ENCODE measurements at regions not wholly inside any gene's neighbourhood (a gene's known extent, or its start where the extent isn't known, plus 50 kb on each side); places are given as distances from the start of the nearest gene placed in this dataset.

DNA sequence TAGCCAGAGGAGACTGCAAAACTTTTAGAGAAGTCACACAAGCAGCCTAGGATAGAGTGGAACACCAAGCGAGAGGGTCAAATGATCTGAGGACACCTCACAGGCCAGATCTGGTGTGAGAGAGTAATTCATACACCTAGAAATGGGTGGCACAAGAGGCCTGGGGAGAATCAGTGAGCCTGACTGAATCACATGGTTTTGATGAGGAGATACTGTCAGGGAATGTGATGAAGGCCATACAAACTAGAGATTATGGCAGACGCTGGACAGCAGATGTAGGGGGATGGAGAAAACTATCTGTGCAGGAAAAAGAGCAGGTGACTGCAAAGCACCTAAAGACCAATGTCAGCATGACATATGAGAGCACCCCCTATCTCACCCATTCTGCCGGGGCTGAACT lies 105.0 kb upstream of the TTC14 start:
- ChIA-PET CTCF (no interaction called here), POLR2A (no interaction called here)
- H3K9me3 ChIP-seq (ENCODE audit: control extremely low read depth in 1 of 5, control insufficient read depth in 4 of 5, insufficient read depth in 2 of 5, low read depth in 1 of 5, low read length in 4 of 5) = peaks cover 0 to 8% (median 7%) of the 10 kb centered on the region in 5 experiments
- WGBS (ENCODE audit: insufficient coverage) = 85% methylated on average over 2 of the region's 3 CpGs
- H3K4me1 ChIP-seq (ENCODE audit: control extremely low read depth in 1 of 4, control insufficient read depth in 4 of 4, insufficient read depth in 4 of 4, low read length in 3 of 4) = no peaks in the 10 kb centered on the region
- H3K4me3 ChIP-seq (ENCODE audit: control insufficient read depth in 1 of 7, extremely low read depth in 1 of 7, insufficient read depth in 4 of 7, low read depth in 2 of 7, low read length in 6 of 7) = no peak overlapping the region
- no peak overlapping the region for H3K27ac ChIP-seq (ENCODE audit: insufficient read depth in 1 of 2, low read depth in 1 of 2, low read length in 2 of 2, poor library complexity in 1 of 2, severe bottlenecking in 2 of 2)
- H3K27me3 ChIP-seq (replicated peaks in 2 of 5; ENCODE audit: control insufficient read depth in 4 of 5, insufficient read depth in 5 of 5, low read length in 4 of 5) = no peaks in the 10 kb centered on the region
- DNase-seq = no peak
- H3K36me3 ChIP-seq (ENCODE audit: control insufficient read depth in 4 of 4, insufficient read depth in 4 of 4, low read length in 3 of 4) = no peaks in the 10 kb centered on the region

DNA sequence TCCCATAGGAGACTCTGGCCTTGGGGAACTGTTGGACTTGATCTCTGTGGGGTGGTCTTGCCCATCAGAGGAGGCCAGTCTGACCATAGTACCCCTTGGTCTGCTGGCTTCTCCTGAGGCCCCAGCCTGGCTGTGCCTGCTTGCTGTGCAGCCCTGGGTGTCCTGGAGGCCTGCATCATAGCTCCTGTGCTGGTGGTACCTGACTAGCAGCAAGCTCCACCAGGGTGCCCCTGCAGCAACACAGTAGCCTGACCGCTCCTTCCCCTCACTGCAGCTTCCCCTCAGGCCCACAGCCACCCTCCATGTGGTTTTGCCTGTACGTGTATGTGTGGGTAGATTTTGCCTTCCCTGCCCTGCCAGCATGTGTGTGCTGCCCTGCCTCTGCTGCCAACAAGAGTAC lies 85.6 kb upstream of the TTC14 start:
- CTCF ChIA-PET = no interaction called here
- no CpG with 5 or more reads among the region's 2 CpGs for WGBS (ENCODE audit: insufficient coverage)
- no peak for DNase-seq
- Histone ChIP-seq H3K4me1 (ENCODE audit: control extremely low read depth in 1 of 4, control insufficient read depth in 4 of 4, insufficient read depth in 4 of 4, low read length in 3 of 4) (no peaks in the 10 kb centered on the region), H3K4me3 (ENCODE audit: control insufficient read depth in 1 of 7, extremely low read depth in 1 of 7, insufficient read depth in 4 of 7, low read depth in 2 of 7, low read length in 6 of 7) (no peak overlapping the region), H3K9me3 (ENCODE audit: control extremely low read depth in 1 of 5, control insufficient read depth in 4 of 5, insufficient read depth in 2 of 5, low read depth in 1 of 5, low read length in 4 of 5) (peaks cover 0 to 3% (median 0%) of the 10 kb centered on the region in 5 experiments), H3K27me3 (replicated peaks in 2 of 5; ENCODE audit: control insufficient read depth in 4 of 5, insufficient read depth in 5 of 5, low read length in 4 of 5) (no peaks in the 10 kb centered on the region), H3K27ac (ENCODE audit: insufficient read depth in 1 of 2, low read depth in 1 of 2, low read length in 2 of 2, poor library complexity in 1 of 2, severe bottlenecking in 2 of 2) (no peak overlapping the region), H3K36me3 (ENCODE audit: control insufficient read depth in 4 of 4, insufficient read depth in 4 of 4, low read length in 3 of 4) (no peaks in the 10 kb centered on the region)
- POLR2A ChIA-PET = no interaction called here

DNA sequence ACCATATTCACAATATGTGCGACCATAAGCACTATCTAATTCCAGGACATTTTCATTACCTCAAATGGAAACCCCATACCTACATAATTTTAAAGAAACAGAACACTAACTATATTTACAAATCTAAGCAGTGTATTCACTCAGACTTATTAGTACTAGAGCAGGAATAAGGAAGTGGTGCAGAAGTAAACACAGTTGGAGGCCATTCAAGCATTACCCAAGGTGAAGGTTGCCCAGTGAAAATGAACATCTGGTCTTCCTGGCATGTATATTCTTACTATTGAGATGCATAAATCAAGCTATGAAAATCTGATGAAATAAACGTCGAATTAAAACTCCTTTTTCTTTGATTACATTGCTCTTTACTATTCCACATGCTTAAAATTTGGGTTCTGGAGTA lies 78.9 kb upstream of the TTC14 start:
- Histone ChIP-seq H3K9me3 (ENCODE audit: control extremely low read depth in 1 of 5, control insufficient read depth in 4 of 5, insufficient read depth in 2 of 5, low read depth in 1 of 5, low read length in 4 of 5) (no peaks in the 10 kb centered on the region), H3K27ac (ENCODE audit: insufficient read depth in 1 of 2, low read depth in 1 of 2, low read length in 2 of 2, poor library complexity in 1 of 2, severe bottlenecking in 2 of 2) (no peak overlapping the region), H3K4me1 (ENCODE audit: control extremely low read depth in 1 of 4, control insufficient read depth in 4 of 4, insufficient read depth in 4 of 4, low read length in 3 of 4) (no peaks in the 10 kb centered on the region), H3K4me3 (ENCODE audit: control insufficient read depth in 1 of 7, extremely low read depth in 1 of 7, insufficient read depth in 4 of 7, low read depth in 2 of 7, low read length in 6 of 7) (no peak overlapping the region), H3K36me3 (ENCODE audit: control insufficient read depth in 4 of 4, insufficient read depth in 4 of 4, low read length in 3 of 4) (no peaks in the 10 kb centered on the region), H3K27me3 (replicated peaks in 2 of 5; ENCODE audit: control insufficient read depth in 4 of 5, insufficient read depth in 5 of 5, low read length in 4 of 5) (no peaks in the 10 kb centered on the region)
- ChIA-PET CTCF (no interaction called here), POLR2A (no interaction called here)
- no CpG with 5 or more reads among the region's 3 CpGs for WGBS (ENCODE audit: insufficient coverage)
- DNase-seq = no peak

DNA sequence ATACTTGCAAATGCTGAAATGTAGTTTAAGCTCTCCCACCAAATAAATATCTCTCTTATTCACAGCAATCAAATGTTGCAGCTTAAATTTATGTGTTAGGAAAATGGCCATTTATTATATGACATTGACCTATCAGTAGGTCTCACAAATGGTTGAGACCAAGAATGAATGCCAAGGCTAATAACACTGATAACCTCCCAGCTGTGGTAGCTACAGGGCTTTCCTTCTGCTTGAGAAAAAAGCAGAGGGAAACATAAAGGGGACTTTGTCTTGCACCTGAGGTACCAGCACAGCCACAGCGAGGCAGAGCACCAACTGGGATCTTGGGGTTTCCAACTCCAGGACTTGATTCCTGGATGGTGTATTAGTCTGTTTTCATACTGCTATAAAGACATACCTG lies 73.1 kb upstream of the TTC14 start:
- WGBS (ENCODE audit: insufficient coverage) = 86% methylated on average over 1 of the region's 1 CpG
- no peaks in the 10 kb centered on the region for H3K27me3 ChIP-seq (replicated peaks in 2 of 5; ENCODE audit: control insufficient read depth in 4 of 5, insufficient read depth in 5 of 5, low read length in 4 of 5)
- POLR2A ChIA-PET = no interaction called here
- H3K4me1 ChIP-seq (ENCODE audit: control extremely low read depth in 1 of 4, control insufficient read depth in 4 of 4, insufficient read depth in 4 of 4, low read length in 3 of 4) = no peaks in the 10 kb centered on the region
- no peak for DNase-seq
- CTCF ChIA-PET = no interaction called here
- no peak overlapping the region for H3K4me3 ChIP-seq (ENCODE audit: control insufficient read depth in 1 of 7, extremely low read depth in 1 of 7, insufficient read depth in 4 of 7, low read depth in 2 of 7, low read length in 6 of 7)
- no peaks in the 10 kb centered on the region for H3K36me3 ChIP-seq (ENCODE audit: control insufficient read depth in 4 of 4, insufficient read depth in 4 of 4, low read length in 3 of 4)
- no peak overlapping the region for H3K27ac ChIP-seq (ENCODE audit: insufficient read depth in 1 of 2, low read depth in 1 of 2, low read length in 2 of 2, poor library complexity in 1 of 2, severe bottlenecking in 2 of 2)
- no peaks in the 10 kb centered on the region for H3K9me3 ChIP-seq (ENCODE audit: control extremely low read depth in 1 of 5, control insufficient read depth in 4 of 5, insufficient read depth in 2 of 5, low read depth in 1 of 5, low read length in 4 of 5)

DNA sequence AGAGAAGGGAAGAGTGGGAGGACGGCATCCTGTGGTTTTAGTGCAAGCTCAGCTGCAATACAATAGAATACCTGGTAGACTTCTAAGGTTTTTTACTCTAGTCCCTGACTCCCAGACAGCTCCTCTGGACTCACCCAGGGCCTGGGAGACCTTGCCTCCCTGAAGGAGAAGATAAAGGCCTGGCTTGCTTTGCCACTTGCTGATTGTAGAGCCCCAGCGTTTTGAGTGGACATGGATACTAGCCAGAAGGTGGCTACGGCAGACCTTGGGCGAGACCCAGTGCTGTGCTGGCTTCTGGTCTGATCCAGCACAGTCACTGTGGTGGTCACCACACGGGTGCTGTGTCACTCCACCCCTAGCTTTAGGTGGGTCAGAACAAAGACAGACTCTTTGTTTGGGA lies 72.2 kb upstream of the TTC14 start:
- CTCF ChIA-PET = no interaction called here
- DNase-seq = no peak
- no peaks in the 10 kb centered on the region for H3K27me3 ChIP-seq (replicated peaks in 2 of 5; ENCODE audit: control insufficient read depth in 4 of 5, insufficient read depth in 5 of 5, low read length in 4 of 5)
- H3K27ac ChIP-seq (ENCODE audit: insufficient read depth in 1 of 2, low read depth in 1 of 2, low read length in 2 of 2, poor library complexity in 1 of 2, severe bottlenecking in 2 of 2) = no peak overlapping the region
- POLR2A ChIA-PET = no interaction called here
- no peaks in the 10 kb centered on the region for H3K36me3 ChIP-seq (ENCODE audit: control insufficient read depth in 4 of 4, insufficient read depth in 4 of 4, low read length in 3 of 4)
- H3K9me3 ChIP-seq (ENCODE audit: control extremely low read depth in 1 of 5, control insufficient read depth in 4 of 5, insufficient read depth in 2 of 5, low read depth in 1 of 5, low read length in 4 of 5) = no peaks in the 10 kb centered on the region
- no peaks in the 10 kb centered on the region for H3K4me1 ChIP-seq (ENCODE audit: control extremely low read depth in 1 of 4, control insufficient read depth in 4 of 4, insufficient read depth in 4 of 4, low read length in 3 of 4)
- no peak overlapping the region for H3K4me3 ChIP-seq (ENCODE audit: control insufficient read depth in 1 of 7, extremely low read depth in 1 of 7, insufficient read depth in 4 of 7, low read depth in 2 of 7, low read length in 6 of 7)
- WGBS (ENCODE audit: insufficient coverage) = 90% methylated on average over 5 of the region's 5 CpGs

DNA sequence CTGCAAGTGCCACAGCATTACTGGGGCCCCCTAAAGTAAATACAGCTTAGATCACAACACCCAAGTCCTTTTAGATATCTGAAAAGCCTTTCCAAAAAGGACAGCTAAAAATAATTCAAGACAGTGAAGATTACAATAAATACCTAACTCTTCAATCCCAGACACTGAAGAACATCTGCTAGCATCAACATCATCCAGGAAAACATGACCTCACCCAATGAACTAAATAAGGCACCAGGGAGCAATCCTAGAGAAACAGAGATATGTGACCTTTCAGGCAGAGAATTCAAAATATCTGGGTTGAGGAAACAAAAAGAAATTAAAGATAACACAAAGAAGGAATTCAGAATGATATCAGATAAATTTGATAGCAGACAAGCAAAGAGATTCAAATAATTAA lies 71.7 kb upstream of the TTC14 start:
- CTCF ChIA-PET = no interaction called here
- Histone ChIP-seq H3K27me3 (replicated peaks in 2 of 5; ENCODE audit: control insufficient read depth in 4 of 5, insufficient read depth in 5 of 5, low read length in 4 of 5) (no peaks in the 10 kb centered on the region), H3K4me1 (ENCODE audit: control extremely low read depth in 1 of 4, control insufficient read depth in 4 of 4, insufficient read depth in 4 of 4, low read length in 3 of 4) (no peaks in the 10 kb centered on the region), H3K27ac (ENCODE audit: insufficient read depth in 1 of 2, low read depth in 1 of 2, low read length in 2 of 2, poor library complexity in 1 of 2, severe bottlenecking in 2 of 2) (no peak overlapping the region), H3K9me3 (ENCODE audit: control extremely low read depth in 1 of 5, control insufficient read depth in 4 of 5, insufficient read depth in 2 of 5, low read depth in 1 of 5, low read length in 4 of 5) (no peaks in the 10 kb centered on the region), H3K4me3 (ENCODE audit: control insufficient read depth in 1 of 7, extremely low read depth in 1 of 7, insufficient read depth in 4 of 7, low read depth in 2 of 7, low read length in 6 of 7) (no peak overlapping the region), H3K36me3 (ENCODE audit: control insufficient read depth in 4 of 4, insufficient read depth in 4 of 4, low read length in 3 of 4) (no peaks in the 10 kb centered on the region)
- POLR2A ChIA-PET = no interaction called here
- DNase-seq = no peak

DNA sequence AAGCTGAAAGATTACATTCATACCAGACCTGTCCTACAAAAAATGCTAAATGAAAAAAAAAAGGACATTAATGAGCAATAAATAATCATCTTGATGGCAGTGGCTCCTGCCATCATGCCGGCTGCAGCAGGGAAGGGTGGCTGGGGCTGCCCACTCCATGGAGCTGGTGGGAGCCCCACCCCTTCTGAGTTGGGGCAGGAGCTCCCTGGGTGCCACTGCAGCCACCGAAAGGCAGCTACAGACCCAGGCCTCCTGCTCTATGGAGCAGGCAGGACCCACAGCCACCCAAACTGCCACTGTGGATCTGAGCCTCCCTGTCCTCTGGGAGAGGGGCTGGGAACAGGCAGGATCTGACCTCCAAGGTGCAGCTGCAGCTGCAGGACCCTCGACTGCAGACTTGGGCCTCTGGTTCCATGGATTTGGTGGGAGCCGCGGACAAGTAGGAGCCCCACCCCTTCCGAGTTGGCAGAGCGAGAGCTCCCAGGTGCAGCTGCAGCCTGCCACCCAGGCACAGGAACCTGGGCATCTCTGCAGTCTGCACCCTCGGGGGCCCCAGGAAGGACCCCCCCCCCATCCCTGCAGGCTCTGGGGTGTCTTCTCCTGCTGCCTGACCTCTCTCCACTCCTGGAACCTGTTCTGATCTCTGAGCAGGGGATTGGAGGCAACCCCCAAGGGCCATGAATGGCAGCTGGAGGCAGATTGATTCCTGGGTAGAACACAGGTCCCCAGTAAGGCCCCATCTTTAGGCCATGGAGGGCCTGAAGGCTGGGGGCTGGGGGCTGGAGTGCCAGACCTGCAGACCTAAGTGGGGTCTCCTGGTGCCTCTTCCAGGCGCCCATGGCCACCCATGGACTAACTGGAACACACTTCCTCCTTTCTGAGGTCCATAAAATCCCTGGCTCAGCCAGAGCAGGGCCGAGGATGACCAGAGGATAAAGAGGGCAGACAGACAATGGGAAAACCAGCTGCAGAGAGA lies 70.4 kb upstream of the TTC14 start:
- H3K9me3 ChIP-seq (ENCODE audit: control extremely low read depth in 1 of 5, control insufficient read depth in 4 of 5, insufficient read depth in 2 of 5, low read depth in 1 of 5, low read length in 4 of 5) = no peaks in the 10 kb centered on the region
- DNase-seq = no peak
- no peaks in the 10 kb centered on the region for H3K27me3 ChIP-seq (replicated peaks in 2 of 5; ENCODE audit: control insufficient read depth in 4 of 5, insufficient read depth in 5 of 5, low read length in 4 of 5)
- 94% methylated on average over 9 of the region's 10 CpGs for WGBS (ENCODE audit: insufficient coverage)
- H3K36me3 ChIP-seq (ENCODE audit: control insufficient read depth in 4 of 4, insufficient read depth in 4 of 4, low read length in 3 of 4) = no peaks in the 10 kb centered on the region
- H3K27ac ChIP-seq (ENCODE audit: insufficient read depth in 1 of 2, low read depth in 1 of 2, low read length in 2 of 2, poor library complexity in 1 of 2, severe bottlenecking in 2 of 2) = no peak overlapping the region
- H3K4me3 ChIP-seq (ENCODE audit: control insufficient read depth in 1 of 7, extremely low read depth in 1 of 7, insufficient read depth in 4 of 7, low read depth in 2 of 7, low read length in 6 of 7) = no peak overlapping the region
- ChIA-PET POLR2A (no interaction called here), CTCF (no interaction called here)
- no peaks in the 10 kb centered on the region for H3K4me1 ChIP-seq (ENCODE audit: control extremely low read depth in 1 of 4, control insufficient read depth in 4 of 4, insufficient read depth in 4 of 4, low read length in 3 of 4)
